Dedifferentiated amniotic fluid mesenchymal stem cell (primary cell): ENCODE measurements at regions not wholly inside any gene's neighbourhood (a gene's known extent, or its start where the extent isn't known, plus 50 kb on each side); places are given as distances from the start of the nearest gene placed in this dataset.
"Not testable (repeated sequence)": the region's sequence is repeated elsewhere in the genome, so short reads cannot be mapped to it uniquely, and the experiment has no call there.

Experiments used
- DNase-seq: peaks from one replicate; pipeline ENCODE4 v3.0.0-alpha.2; 2016; ENCODE audit errors: extremely low spot score

GRCh38 chr7:23887660-23888059 lies 177.6 kb downstream of the STK31 start:
- DNase-seq = no peak

- no peak for DNase-seq
These were observed 178.9 kb downstream of the STK31 start for GRCh38 chr7:23888958-23889357.

GRCh38 chr7:23889566-23889965 lies 179.5 kb downstream of the STK31 start:
- DNase-seq = no peak

- DNase-seq = no peak
These were observed 182.0 kb downstream of the STK31 start for GRCh38 chr7:23892019-23892418.

- peak; percentile 75 for DNase-seq
These were observed 183.3 kb downstream of the STK31 start for GRCh38 chr7:23893176-23893941.

GRCh38 chr7:23893942-23894891 lies 184.2 kb downstream of the STK31 start:
- no peak for DNase-seq

GRCh38 chr7:23894892-23895569 lies 185.0 kb downstream of the STK31 start:
- DNase-seq = no peak

GRCh38 chr7:23895666-23896096 lies 185.7 kb downstream of the STK31 start:
- DNase-seq = no peak

GRCh38 chr7:23898619-23899018 lies 188.6 kb downstream of the STK31 start:
- no peak for DNase-seq

- not testable (repeated sequence) for DNase-seq
These were observed 194.9 kb downstream of the STK31 start for GRCh38 chr7:23904901-23905300.

GRCh38 chr7:23907012-23907411 lies 197.0 kb downstream of the STK31 start:
- DNase-seq = no peak

GRCh38 chr7:23909426-23909825 lies 199.4 kb downstream of the STK31 start:
- no peak for DNase-seq

GRCh38 chr7:23912065-23912464 lies 202.0 kb downstream of the STK31 start:
- DNase-seq = no peak

- DNase-seq = no peak
These were observed 203.0 kb downstream of the STK31 start for GRCh38 chr7:23913016-23913415.

GRCh38 chr7:23915236-23915635 lies 205.2 kb downstream of the STK31 start:
- no peak for DNase-seq

GRCh38 chr7:23918286-23918685 lies 208.3 kb downstream of the STK31 start:
- DNase-seq = no peak

- no peak for DNase-seq
These were observed 208.8 kb downstream of the STK31 start for GRCh38 chr7:23918856-23919255.

- DNase-seq = no peak
These were observed 215.1 kb downstream of the STK31 start for GRCh38 chr7:23925088-23925487.

- no peak for DNase-seq
These were observed 217.8 kb downstream of the STK31 start for GRCh38 chr7:23927709-23928417.

GRCh38 chr7:23928418-23928775 lies 218.4 kb downstream of the STK31 start:
- DNase-seq = no peak

GRCh38 chr7:23930312-23930711 lies 220.3 kb downstream of the STK31 start:
- DNase-seq = no peak

- no peak for DNase-seq
These were observed 221.6 kb downstream of the STK31 start for GRCh38 chr7:23931633-23932032.
